HT1080 (cell line): ENCODE measurements at regions not wholly inside any gene's neighbourhood (a gene's known extent, or its start where the extent isn't known, plus 50 kb on each side); places are given as distances from the start of the nearest gene placed in this dataset.
A peak's percentile ranks its signal among the peaks of the same experiment; 100 is the strongest.
"Not testable (repeated sequence)": the region's sequence is repeated elsewhere in the genome, so short reads cannot be mapped to it uniquely, and the experiment has no call there.

ENCODE experiments used
- DNase-seq: peaks from one replicate; pipeline ENCODE4 v3.0.0-alpha.2; 2015; ENCODE audit warnings: low read depth

- DNase-seq: no peak
Observed at GRCh38 chrX:33989936-33990335, 142.2 kb downstream of the FAM47A start.

- no peak for DNase-seq
Observed at GRCh38 chrX:33987458-33987857, 144.7 kb downstream of the FAM47A start.

GRCh38 chrX:33974676-33975075 is 157.4 kb downstream of the FAM47A start:
- no peak for DNase-seq

- DNase-seq: no peak
Observed at GRCh38 chrX:33970028-33970967, 161.8 kb downstream of the FAM47A start.

- DNase-seq: no peak
Observed at GRCh38 chrX:33969105-33969504, 163.0 kb downstream of the FAM47A start.

- DNase-seq: no peak
Observed at GRCh38 chrX:33968611-33969010, 163.5 kb downstream of the FAM47A start.

GRCh38 chrX:33949300-33949699 is 182.8 kb downstream of the FAM47A start:
- no peak for DNase-seq

- DNase-seq: not testable (repeated sequence)
Observed at GRCh38 chrX:33926249-33926648, 205.9 kb downstream of the FAM47A start.

- no peak for DNase-seq
Observed at GRCh38 chrX:33923262-33923661, 208.9 kb downstream of the FAM47A start.

GRCh38 chrX:33909836-33910235 is 222.3 kb downstream of the FAM47A start:
- DNase-seq: no peak

GRCh38 chrX:33908898-33909297 is 223.2 kb downstream of the FAM47A start:
- no peak for DNase-seq

GRCh38 chrX:33908074-33908473 is 224.0 kb downstream of the FAM47A start:
- no peak for DNase-seq

GRCh38 chrX:33906971-33907370 is 225.1 kb downstream of the FAM47A start:
- no peak for DNase-seq

GRCh38 chrX:33892670-33893069 is 239.4 kb downstream of the FAM47A start:
- DNase-seq: no peak

- no peak for DNase-seq
Observed at GRCh38 chrX:33855251-33855650, 276.9 kb downstream of the FAM47A start.

GRCh38 chrX:33852146-33852545 is 280.0 kb downstream of the FAM47A start:
- DNase-seq: peak; percentile 60

GRCh38 chrX:33840176-33840575 is 291.9 kb downstream of the FAM47A start:
- peak; percentile 23 for DNase-seq

GRCh38 chrX:33831211-33831610 is 300.9 kb downstream of the FAM47A start:
- peak; percentile 11 for DNase-seq

- DNase-seq: no peak
Observed at GRCh38 chrX:33817266-33817665, 314.8 kb downstream of the FAM47A start.

- peak; percentile 1 for DNase-seq
Observed at GRCh38 chrX:33808636-33809035, 323.5 kb downstream of the FAM47A start.

GRCh38 chrX:33784548-33784947 is 347.6 kb downstream of the FAM47A start:
- no peak for DNase-seq

- peak; percentile 13 for DNase-seq
Observed at GRCh38 chrX:33741807-33742206, 390.3 kb downstream of the FAM47A start.

- no peak for DNase-seq
Observed at GRCh38 chrX:33735182-33735581, 396.9 kb downstream of the FAM47A start.
